Pancreas (tissue), 10 donors: ENCODE measurements at regions not wholly inside any gene's neighbourhood (a gene's known extent, or its start where the extent isn't known, plus 50 kb on each side); places are given as distances from the start of the nearest gene placed in this dataset.
"Not testable (repeated sequence)": the region's sequence is repeated elsewhere in the genome, so short reads cannot be mapped to it uniquely, and the experiment has no call there.

Experiments used
- ATAC-seq, 4 donors: fragments of 200-7000 bp; cut with Tn5 transposase; one replicate each; pipeline versions ENCODE4 v1.8.0 to v1.9.1; 2020; ENCODE audit warnings: mild to moderate bottlenecking in 4 of 4, moderate library complexity in 4 of 4
- DNase-seq, 6 donors: peaks; one replicate each; pipeline ENCODE4 v3.0.0-alpha.2; 2020
- FAIRE-seq: peaks from 2 replicates; lab custom pipeline; 2012; peaks lifted over from hg19 to GRCh38; lab: Jason Lieb, UNC
- H3K27ac ChIP-seq, 4 donors: fragments of 200-600 bp; sonication (generic); 1 replicate in 3 of 4; 2 replicates in 1 of 4; pipeline versions ENCODE4 v1.5.0 to v1.8.0; 2020
- H3K27me3 ChIP-seq, 4 donors: fragments of 200-600 bp; one replicate each; pipeline ENCODE4 v1.8.0; 2021
- H3K36me3 ChIP-seq, 3 donors: fragments of 200-600 bp; sonication (generic) in 1 of 3; one replicate each; pipeline versions ENCODE4 v1.5.0 to v1.8.0; 2020 to 2021
- H3K4me1 ChIP-seq, 3 donors: fragments of 200-600 bp; one replicate each; pipeline ENCODE4 v1.8.0; 2021
- H3K4me3 ChIP-seq, 4 donors: fragments of 200-600 bp; sonication (generic) in 2 of 4; one replicate each; pipeline versions ENCODE4 v1.5.0 to v1.8.0; 2020 to 2021
- H3K9me3 ChIP-seq, 4 donors: fragments of 200-600 bp; one replicate each; pipeline ENCODE4 v1.8.0; 2021
- CTCF ChIP-seq, 4 donors: fragments of 200-600 bp; sonication (generic) in 3 of 4; IDR thresholded peaks; one replicate each; pipeline versions ENCODE4 v1.5.0 to v1.8.0; 2021; ENCODE audit warnings: antibody characterized with exemption in 4 of 4
- WGBS, 2 donors: extraction: QIAGEN DNeasy Blood & Tissue Kit; methylation state at CpG; one replicate each; pipeline ENCODE4 v1.1.7; 2013; 5-methylcytosine and 5-hydroxymethylcytosine counted together
- intact Hi-C, 3 donors: fragments of 100-400 bp; cut with DNase I; formaldehyde crosslinking; loops; one replicate each; pipeline versions ENCODE4 v1.11.1 to v1.14.2; 2022
- donor health status: healthy with polysubstance abuse.
- donor health status: DM: no; HTN: no; CAD: no; lungs with moderate emphysema.
- donor health status: DM: no; HTN: no; CAD: no.
- donor health status: control.
- donor health status: control.
- donor health status: Bipolar disorder and iron deficiency.
- donor health status: DM: yes; HTN: yes; CAD: no.
- donor health status: DM: no; HTN: no; CAD: no.
- donor health status: DM: no; HTN: no; CAD: no.
- donor health status: DM: yes; HTN: yes; CAD: no.

GRCh38 chr1:173314656-173315055, 107.5 kb upstream of the TNFSF4 start:
- 91% methylated on average over 1 of the region's 1 CpG for WGBS, 2 donors
- intact Hi-C loops, result no loop called here
- DNase-seq (no peak), ATAC-seq (no peak), FAIRE-seq (no peak)
- Histone ChIP-seq H3K36me3 (no peaks in the 10 kb centered on the region), H3K27me3 (no peaks in the 10 kb centered on the region), H3K4me1 (no peaks in the 10 kb centered on the region), H3K27ac (no peak overlapping the region), H3K4me3 (no peak overlapping the region), H3K9me3 (no peaks in the 10 kb centered on the region)
- no peak for TF ChIP-seq CTCF (IDR thresholded peaks at IDR 0.05)

- no peak overlapping the region for H3K4me3 ChIP-seq
- no peaks in the 10 kb centered on the region for H3K4me1 ChIP-seq
- no peak for TF ChIP-seq CTCF (IDR thresholded peaks at IDR 0.05)
- intact Hi-C loops, result no loop called here
- no peak overlapping the region for H3K27ac ChIP-seq
- no peak for ATAC-seq
- WGBS, 2 donors, result 72 to 79% methylated on average over 3 of the region's 3 CpGs
- no peaks in the 10 kb centered on the region for H3K27me3 ChIP-seq
- DNase-seq, result no peak
- H3K9me3 ChIP-seq, result no peaks in the 10 kb centered on the region
- H3K36me3 ChIP-seq, result no peaks in the 10 kb centered on the region
- no peak for FAIRE-seq
Measured at GRCh38 chr1:173315296-173315695, 108.2 kb upstream of the TNFSF4 start.

- no peaks in the 10 kb centered on the region for H3K4me1 ChIP-seq
- 97% methylated on average over 2 of the region's 2 CpGs for WGBS, 2 donors
- no peaks in the 10 kb centered on the region for H3K9me3 ChIP-seq
- H3K27me3 ChIP-seq, result no peaks in the 10 kb centered on the region
- no peak overlapping the region for H3K27ac ChIP-seq
- no peak for DNase-seq
- no peaks in the 10 kb centered on the region for H3K36me3 ChIP-seq
- intact Hi-C loops, result no loop called here
- FAIRE-seq, result no peak
- no peak for TF ChIP-seq CTCF (IDR thresholded peaks at IDR 0.05)
- H3K4me3 ChIP-seq, result no peak overlapping the region
- ATAC-seq, result no peak
Measured at GRCh38 chr1:173318788-173319187, 111.7 kb upstream of the TNFSF4 start.

GRCh38 chr1:173324352-173324751, 117.2 kb upstream of the TNFSF4 start:
- H3K36me3 ChIP-seq, H3K9me3 ChIP-seq, H3K27me3 ChIP-seq, FAIRE-seq, intact Hi-C loops, H3K4me1 ChIP-seq, DNase-seq, ATAC-seq, H3K4me3 ChIP-seq, H3K27ac ChIP-seq: not testable (repeated sequence)
- 96 to 97% methylated on average over 2 of the region's 2 CpGs for WGBS, 2 donors

GRCh38 chr1:173327987-173328386, 120.9 kb upstream of the TNFSF4 start:
- H3K9me3 ChIP-seq, H3K36me3 ChIP-seq, H3K4me3 ChIP-seq, DNase-seq, intact Hi-C loops, H3K27me3 ChIP-seq, FAIRE-seq, ATAC-seq, H3K27ac ChIP-seq, H3K4me1 ChIP-seq: not testable (repeated sequence)
- 70 to 81% methylated on average over 3 of the region's 3 CpGs for WGBS, 2 donors

- TF ChIP-seq CTCF (IDR thresholded peaks at IDR 0.05), result no peak
- FAIRE-seq (no peak), DNase-seq (no peak), ATAC-seq (no peak)
- intact Hi-C loops, result no loop called here
- WGBS, 2 donors, result 82 to 86% methylated on average over 1 of the region's 1 CpG
- H3K27ac ChIP-seq, result no peak overlapping the region
- no peaks in the 10 kb centered on the region for H3K9me3 ChIP-seq
- no peak overlapping the region for H3K4me3 ChIP-seq
- no peaks in the 10 kb centered on the region for H3K4me1 ChIP-seq
- no peaks in the 10 kb centered on the region for H3K36me3 ChIP-seq
- H3K27me3 ChIP-seq, result no peaks in the 10 kb centered on the region
Measured at GRCh38 chr1:173328961-173329360, 121.8 kb upstream of the TNFSF4 start.
